K562 (cell line): ENCODE measurements at regions not wholly inside any gene's neighbourhood (a gene's known extent, or its start where the extent isn't known, plus 50 kb on each side); places are given as distances from the start of the nearest gene placed in this dataset.

ENCODE experiments used
- ATAC-seq: fragments of 200-7000 bp; cut with Tn5 transposase; 3 replicates; pipeline ENCODE4 v1.9.1; 2020; ENCODE audit warnings: moderate library complexity
- BruUV-seq: library from RNA; stranded (reverse); fragments of 400-500 nt; replicated peaks from 2 replicates; lab custom pipeline; 2021; lab: Mats Ljungman, UMichigan
- CTCF ChIA-PET: fragments of 300-600 bp; formaldehyde crosslinking; extraction: SDS; loops from one replicate; lab custom pipeline; 2021; ENCODE audit warnings: low intra/inter-chr PET ratio; lab: Yijun Ruan, JAX
- POLR2A ChIA-PET: fragments of 300-600, 350-650 bp; sonication (Branson Sonifier 250); formaldehyde crosslinking; extraction: SDS; loops from one replicate; lab custom pipeline; 2021; ENCODE audit warnings: antibody characterized with exemption, inconsistent platforms; lab: Yijun Ruan, JAX
- DNase-seq, 4 experiments: peaks; one replicate each; pipeline versions ENCODE4 v3.0.0 to v3.0.0-alpha.2; 2011 to 2018; ENCODE audit warnings: low spot score in 3 of 4, mixed read lengths in 3 of 4; ENCODE audit errors: extremely low read depth in 1 of 4
- FAIRE-seq: peaks from 2 replicates; lab custom pipeline; 2011; peaks lifted over from hg19 to GRCh38; lab: Jason Lieb, UNC
- H2AFZ ChIP-seq: 2 replicates; pipeline ENCODE4 v1.6.0; 2011; ENCODE audit warnings: low read depth, low read length, control low read depth, inconsistent platforms
- H3K27ac ChIP-seq: fragments of 200-600 bp; 3 replicates; pipeline ENCODE4 v1.8.0; 2011; ENCODE audit warnings: low read depth, mild to moderate bottlenecking, control low read depth, inconsistent platforms, low read length, moderate library complexity, mixed read lengths; ENCODE audit errors: extremely low read depth
- H3K27me3 ChIP-seq, 2 experiments: fragments of 300-600 bp in 1 of 2; 2 replicates in 1 of 2; 3 replicates in 1 of 2; pipeline versions ENCODE4 v1.6.0 to v1.8.0; 2011; ENCODE audit warnings: inconsistent platforms in 2 of 2, low read length in 2 of 2, mild to moderate bottlenecking in 1 of 2, mixed read lengths in 1 of 2, moderate library complexity in 1 of 2; ENCODE audit not compliant: control insufficient read depth in 2 of 2, insufficient read depth in 2 of 2
- H3K36me3 ChIP-seq: fragments of 300-600 bp; 3 replicates; pipeline ENCODE4 v1.8.0; 2011; ENCODE audit warnings: mild to moderate bottlenecking, low read length, inconsistent platforms; ENCODE audit not compliant: control insufficient read depth, insufficient read depth
- H3K4me1 ChIP-seq, 2 experiments: fragments of 200-600 bp in 1 of 2; replicated peaks in 1 of 2; 2 replicates in 1 of 2; 3 replicates in 1 of 2; pipeline versions ENCODE4 v1.5.1 to v1.8.0; 2011; ENCODE audit warnings: inconsistent platforms in 2 of 2, low read length in 2 of 2, mild to moderate bottlenecking in 1 of 2, mixed read lengths in 1 of 2, moderate library complexity in 1 of 2; ENCODE audit not compliant: control insufficient read depth in 2 of 2, insufficient read depth in 2 of 2
- H3K4me2 ChIP-seq: 2 replicates; pipeline ENCODE4 v1.6.1; 2011; ENCODE audit warnings: low read length, control low read depth, inconsistent platforms, mixed read lengths; ENCODE audit not compliant: insufficient read depth
- H3K4me3 ChIP-seq: fragments of 200-600 bp; sonication (generic), shearing (Covaris generic); 2 replicates; pipeline ENCODE4 v1.5.1; 2016; ENCODE audit warnings: control low read depth, inconsistent platforms
- H3K79me2 ChIP-seq: fragments of 200-600 bp; 3 replicates; pipeline ENCODE4 v1.8.0; 2011; ENCODE audit warnings: low read length, inconsistent platforms; ENCODE audit not compliant: control insufficient read depth, insufficient read depth
- H3K9ac ChIP-seq, 2 experiments: 2 replicates each; pipeline versions ENCODE4 v1.6.0 to v1.6.1; 2011; ENCODE audit warnings: low read depth in 2 of 2, low read length in 2 of 2, control low read depth in 1 of 2, inconsistent platforms in 1 of 2, mild to moderate bottlenecking in 1 of 2, mixed read lengths in 1 of 2; ENCODE audit not compliant: insufficient read depth in 1 of 2
- H3K9me1 ChIP-seq: one replicate; pipeline ENCODE4 v1.6.0; 2011; ENCODE audit warnings: inconsistent platforms, mild to moderate bottlenecking, low read length, moderate library complexity; ENCODE audit not compliant: control insufficient read depth, insufficient read depth
- H3K9me3 ChIP-seq: replicated peaks from 2 replicates; pipeline ENCODE4 v1.5.1; 2011; ENCODE audit warnings: low read depth, low read length, inconsistent platforms; ENCODE audit not compliant: control insufficient read depth, insufficient read depth
- H4K20me1 ChIP-seq: replicated peaks from 2 replicates; pipeline ENCODE4 v1.6.1; 2011; ENCODE audit warnings: low read length, inconsistent platforms, mixed read lengths; ENCODE audit not compliant: control insufficient read depth, insufficient read depth
- ARID3B ChIP-seq: fragments of 250-450 bp; sonication (Bioruptor Pico); IDR thresholded peaks from 2 replicates; pipeline ENCODE4 v1.4.0; 2020; ENCODE audit warnings: borderline replicate concordance
- CCAR2 ChIP-seq: fragments of 200-400 bp; formaldehyde crosslinking; IDR thresholded peaks from 2 replicates; pipeline ENCODE4 v1.6.1; 2017; ENCODE audit warnings: mild to moderate bottlenecking, low read depth, low read length
- ERF ChIP-seq: fragments of 450-650 bp; formaldehyde crosslinking; IDR thresholded peaks from 2 replicates; pipeline ENCODE4 v1.4.0; 2020; ENCODE audit warnings: mild to moderate bottlenecking, mixed read lengths
- ESRRB ChIP-seq: fragments of 250-450 bp; sonication (Bioruptor Pico); IDR thresholded peaks from 2 replicates; pipeline ENCODE4 v1.5.0; 2020; ENCODE audit warnings: mild to moderate bottlenecking, moderate library complexity, borderline replicate concordance
- GTF2E2 ChIP-seq: fragments of 200-800 bp; sonication (Bioruptor generic); IDR thresholded peaks from 2 replicates; pipeline ENCODE4 v1.6.1; 2016; ENCODE audit warnings: missing genetic modification characterization, missing compliant biosample characterization
- HDAC1 ChIP-seq, 2 experiments: fragments of 450-650 bp; IDR thresholded peaks; 2 replicates each; pipeline ENCODE4 v1.6.1; 2016 to 2017; ENCODE audit warnings: inconsistent platforms in 1 of 2, mild to moderate bottlenecking in 1 of 2, moderate library complexity in 1 of 2
- PML ChIP-seq: IDR thresholded peaks from 2 replicates; pipeline ENCODE4 v1.6.1; 2012; ENCODE audit warnings: low read length, inconsistent platforms
- SPI1 ChIP-seq: IDR thresholded peaks from 2 replicates; pipeline ENCODE4 v1.6.1; 2011; ENCODE audit warnings: low read depth, low read length, control low read depth, borderline replicate concordance
- TAF7 ChIP-seq: fragments of 450-650 bp; IDR thresholded peaks from 2 replicates; pipeline ENCODE4 v1.6.1; 2016; ENCODE audit warnings: missing genetic modification characterization, missing compliant biosample characterization
- UBTF ChIP-seq, 2 experiments: IDR thresholded peaks; 2 replicates each; pipeline ENCODE4 v1.6.1; 2012; ENCODE audit warnings: improper control_type of control experiment in 2 of 2, low read depth in 2 of 2, low read length in 2 of 2, borderline replicate concordance in 1 of 2
- ZNF174 ChIP-seq: fragments of 250-450 bp; sonication (Bioruptor Pico); IDR thresholded peaks from 2 replicates; pipeline ENCODE4 v1.4.0; 2020; ENCODE audit warnings: mild to moderate bottlenecking
- WGBS: fragments of 100-300 bp; shearing (Covaris generic); methylation state at CpG from one replicate; pipeline ENCODE4 v1.1.6; 2016; ENCODE audit warnings: low coverage, mixed read lengths; ENCODE audit not compliant: insufficient coverage; ENCODE audit errors: missing lambda C conversion rate; 5-methylcytosine and 5-hydroxymethylcytosine counted together
- in situ Hi-C: fragments of 300-500 bp; cut with MboI; formaldehyde crosslinking; loops from 4 replicates; pipeline ENCODE4 v1.15.0; 2018; ENCODE audit warnings: inconsistent platforms, mixed read lengths
- intact Hi-C: fragments of 100-400 bp; cut with micrococcal nuclease; formaldehyde crosslinking; loops from 2 replicates; pipeline ENCODE4 v1.14.2; 2022

GRCh38 chr10:31123946-31124345, 92.3 kb upstream of the ZNF438 start:
- no TSS peak for BruUV-seq
- H4K20me1 ChIP-seq = no peaks in the 10 kb centered on the region
- TF ChIP-seq ERF (no peak), CCAR2 (no peak), HDAC1 (IDR thresholded peaks at IDR 0.05) (no peak), PML (no peak)
- ChIA-PET POLR2A (no interaction called here), CTCF (no interaction called here)
- H3K27ac ChIP-seq = no peak overlapping the region
- H3K9me1 ChIP-seq = no peaks in the 10 kb centered on the region
- H3K36me3 ChIP-seq = no peaks in the 10 kb centered on the region
- H3K9me3 ChIP-seq = no peaks in the 10 kb centered on the region
- no peak overlapping the region for H2AFZ ChIP-seq
- FAIRE-seq (no peak), DNase-seq (no peak), ATAC-seq (no peak)
- peaks cover 0 to 18% of the 10 kb centered on the region in 2 experiments; a peak in 4 of 5 replicates for H3K27me3 ChIP-seq
- intact Hi-C loops (no loop called here), in situ Hi-C loops (no loop called here)
- no peak overlapping the region for H3K9ac ChIP-seq
- H3K79me2 ChIP-seq = no peaks in the 10 kb centered on the region
- no peak overlapping the region for H3K4me3 ChIP-seq
- no peak overlapping the region for H3K4me2 ChIP-seq
- 6% methylated on average over 6 of the region's 6 CpGs for WGBS
- H3K4me1 ChIP-seq = no peaks in the 10 kb centered on the region; a peak in 1 of 5 replicates

- intact Hi-C loops = no loop called here
- H3K4me2 ChIP-seq = no peak overlapping the region
- BruUV-seq = no TSS peak
- no peak overlapping the region for H3K4me3 ChIP-seq
- no peaks in the 10 kb centered on the region for H3K79me2 ChIP-seq
- ATAC-seq (no peak), DNase-seq (no peak), FAIRE-seq (no peak)
- POLR2A ChIA-PET = no interaction called here
- CTCF ChIA-PET = no interaction called here
- no peak overlapping the region for H2AFZ ChIP-seq
- peaks cover 0 to 4% of the 10 kb centered on the region in 2 experiments; a peak in 2 of 5 replicates for H3K4me1 ChIP-seq
- H3K27me3 ChIP-seq = peaks cover 0 to 18% of the 10 kb centered on the region in 2 experiments; a peak in 4 of 5 replicates
- no peaks in the 10 kb centered on the region for H4K20me1 ChIP-seq
- no peak overlapping the region for H3K9ac ChIP-seq
- no peaks in the 10 kb centered on the region for H3K9me1 ChIP-seq
- in situ Hi-C loops = no loop called here
- WGBS = 0% methylated on average over 5 of the region's 5 CpGs
- H3K27ac ChIP-seq = no peak overlapping the region
- no peaks in the 10 kb centered on the region for H3K36me3 ChIP-seq
- no peaks in the 10 kb centered on the region for H3K9me3 ChIP-seq
- no peak for TF ChIP-seq TAF7 (tag)
- TF ChIP-seq UBTF (IDR thresholded peaks at IDR 0.05; ENCODE audit: borderline replicate concordance in 1 of 2, low read depth in 2 of 2, low read length in 2 of 2) = no peak
- no peak for TF ChIP-seq ZNF174 (CRISPR knock-in tag)
- TF ChIP-seq GTF2E2 (tag) = no peak
- no peak for TF ChIP-seq ARID3B (CRISPR knock-in tag)
- TF ChIP-seq ESRRB (CRISPR knock-in tag) = no peak
- no peak for TF ChIP-seq SPI1
Observed at GRCh38 chr10:31124852-31125251, 93.2 kb upstream of the ZNF438 start.
